ENCODE measurements at regions not wholly inside any gene's neighbourhood (a gene's known extent, or its start where the extent isn't known, plus 50 kb on each side); places are given as distances from the start of the nearest gene placed in this dataset.

GRCh38 chr22:48803171-48803947 is 1024.3 kb downstream of the BRD1 start:
- Histone ChIP-seq H4K20me1 (replicated peaks; ENCODE audit: insufficient read depth) (no peaks in the 10 kb centered on the region), H3K4me1 (ENCODE audit: insufficient read depth) (no peaks in the 10 kb centered on the region), H3K27me3 (ENCODE audit: insufficient read depth) (no peaks in the 10 kb centered on the region), H3K79me2 (replicated peaks; ENCODE audit: insufficient read depth) (no peaks in the 10 kb centered on the region), H3K4me2 (no peak overlapping the region), H3K4me3 (no peak overlapping the region), H2AFZ (no peak overlapping the region), H3F3A (replicated peaks; ENCODE audit: low read depth) (no peaks in the 10 kb centered on the region), H3K36me3 (ENCODE audit: insufficient read depth) (no peaks in the 10 kb centered on the region), H3K9me2 (ENCODE audit: insufficient read depth) (no peaks in the 10 kb centered on the region), H3K27ac (ENCODE audit: low read depth) (no peak overlapping the region)
- Mint-ChIP-seq H3K9me3 (no peaks in the 10 kb centered on the region), H3K36me3 (ENCODE audit: low read depth) (no peaks in the 10 kb centered on the region), H3K4me3 (no peak overlapping the region), H3K4me1 (no peaks in the 10 kb centered on the region), H3K27me3 (ENCODE audit: insufficient read depth, low read depth, poor library complexity) (peaks cover 4% of the 10 kb centered on the region), H3K27ac (no peak overlapping the region; the same call in 1 of the 2 replicates)
- TF ChIP-seq NANOG (IDR thresholded peaks at IDR 0.05; ENCODE audit: borderline replicate concordance) (no peak), CREB1 (CRISPR knock-in tag; IDR thresholded peaks at IDR 0.05; ENCODE audit: low read depth) (no peak), STAT1 (IDR thresholded peaks at IDR 0.05; ENCODE audit: unreplicated experiment) (no peak), ZNF462 (CRISPR knock-in tag; IDR thresholded peaks at IDR 0.05) (no peak), ZNF331 (CRISPR knock-in tag; IDR thresholded peaks at IDR 0.05; ENCODE audit: low read depth) (no peak), ZNF114 (CRISPR knock-in tag; IDR thresholded peaks at IDR 0.05) (no peak)
- DNase-seq (ENCODE audit: low spot score) (no peak), ATAC-seq (no peak)

Measured in GM23338 (cell line).